NCI-H1092 (cell line): ENCODE measurements at regions not wholly inside any gene's neighbourhood (a gene's known extent, or its start where the extent isn't known, plus 50 kb on each side); places are given as distances from the start of the nearest gene placed in this dataset.

Experiments
- DNase-seq: peaks from one replicate; lab custom pipeline; 2025; lab: John Stamatoyannopoulos, UW

DNA sequence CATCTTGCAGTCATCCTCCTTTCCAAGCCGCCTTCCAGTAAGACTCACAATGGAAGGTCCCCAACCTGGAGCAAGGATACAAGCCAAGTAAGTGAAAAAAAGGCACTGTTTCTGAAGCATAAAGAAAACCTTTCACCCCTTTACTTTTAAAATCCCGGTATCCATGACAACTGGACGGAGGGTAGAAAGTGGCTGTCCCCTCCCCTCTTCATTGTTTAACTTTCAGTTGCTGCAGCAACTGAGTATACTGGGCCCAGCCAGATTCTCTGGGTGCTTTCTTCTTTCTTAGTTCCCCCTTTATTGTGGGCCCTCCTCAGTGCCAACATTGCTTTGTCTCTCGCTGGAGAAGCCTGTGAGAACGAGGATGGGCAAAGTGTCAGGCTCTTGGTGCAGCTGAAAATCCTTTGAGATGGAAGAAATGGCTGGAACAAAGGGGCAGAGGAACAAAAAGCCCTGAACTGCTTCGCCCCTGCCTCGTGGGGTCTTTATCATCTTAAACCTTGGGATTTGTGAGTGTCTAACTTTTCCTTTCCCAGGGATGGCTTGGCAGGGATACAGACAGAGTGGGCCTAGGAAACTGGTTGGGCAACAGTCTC, 224.0 kb upstream of the RGMA start:
- DNase-seq, result no peak

DNA sequence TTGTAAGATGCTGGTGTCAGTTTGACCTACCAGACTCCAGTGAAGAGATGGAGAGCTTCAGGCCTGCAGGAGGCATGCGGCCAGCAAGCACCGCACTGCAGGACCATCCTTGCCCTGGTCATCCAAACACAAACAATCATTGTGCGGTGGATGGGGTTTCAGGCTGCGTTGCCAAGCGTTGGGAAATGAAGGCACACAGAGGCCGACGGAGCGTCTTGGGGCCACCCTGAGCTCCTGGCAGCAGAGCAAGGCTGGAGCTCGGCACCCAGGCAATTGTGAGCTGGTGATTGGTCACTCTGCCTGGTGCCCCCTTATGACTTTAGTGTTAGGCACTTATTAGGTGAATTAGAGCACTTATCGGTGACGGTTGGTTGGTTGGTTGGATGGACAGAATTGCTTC, 222.6 kb upstream of the RGMA start:
- no peak for DNase-seq

DNA sequence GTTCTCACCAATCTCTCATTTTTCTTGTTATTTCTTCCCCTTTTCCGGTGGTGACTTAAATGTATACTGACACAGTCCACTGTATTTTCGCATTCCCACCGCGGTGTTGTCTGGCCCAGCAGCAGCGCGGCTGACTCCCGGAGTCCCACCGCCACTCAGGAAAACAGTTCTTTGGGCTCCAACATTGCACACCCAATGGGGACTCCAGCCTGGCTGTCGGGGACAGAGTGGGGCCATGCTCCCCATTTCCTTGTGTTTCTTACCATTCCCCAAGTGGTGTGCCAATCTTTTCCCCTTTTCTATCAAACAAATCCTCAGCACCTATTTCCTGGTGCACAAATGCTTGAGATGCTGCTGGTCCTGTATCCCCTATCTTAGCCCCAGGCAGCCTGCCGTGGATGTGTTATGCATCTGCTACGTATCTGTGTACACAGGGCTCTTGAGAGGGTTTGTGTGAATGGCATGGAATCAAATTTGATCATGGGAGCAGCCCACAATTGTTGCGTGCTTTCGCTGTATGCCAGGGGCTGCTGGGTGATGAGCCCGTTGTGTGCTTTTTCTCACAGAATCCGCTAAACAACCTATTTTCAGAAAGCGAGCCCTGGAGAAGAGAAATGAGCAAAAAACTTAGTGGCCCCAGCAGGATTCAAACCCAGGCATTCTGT, 219.1 kb upstream of the RGMA start:
- DNase-seq, result peak; percentile 21

DNA sequence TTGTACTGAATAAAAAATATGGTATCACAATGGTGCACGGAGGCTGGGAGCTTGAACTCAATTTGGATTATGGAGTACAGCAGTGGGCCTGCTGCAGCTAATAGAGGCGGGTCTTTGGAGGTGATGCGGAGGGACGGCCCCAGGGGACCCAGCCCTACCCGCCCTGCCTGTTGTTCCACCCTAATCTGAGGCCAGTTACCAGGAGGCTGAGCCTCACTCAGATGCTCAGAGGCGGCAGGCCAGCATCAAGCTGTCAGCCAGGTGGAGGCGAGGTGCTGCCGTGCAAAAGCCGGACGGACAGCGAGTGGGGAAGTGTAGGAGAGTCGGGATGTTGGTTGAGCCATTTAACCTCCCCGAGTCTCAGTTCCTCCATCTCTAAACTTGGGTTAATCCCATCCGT, 218.5 kb upstream of the RGMA start:
- no peak for DNase-seq

DNA sequence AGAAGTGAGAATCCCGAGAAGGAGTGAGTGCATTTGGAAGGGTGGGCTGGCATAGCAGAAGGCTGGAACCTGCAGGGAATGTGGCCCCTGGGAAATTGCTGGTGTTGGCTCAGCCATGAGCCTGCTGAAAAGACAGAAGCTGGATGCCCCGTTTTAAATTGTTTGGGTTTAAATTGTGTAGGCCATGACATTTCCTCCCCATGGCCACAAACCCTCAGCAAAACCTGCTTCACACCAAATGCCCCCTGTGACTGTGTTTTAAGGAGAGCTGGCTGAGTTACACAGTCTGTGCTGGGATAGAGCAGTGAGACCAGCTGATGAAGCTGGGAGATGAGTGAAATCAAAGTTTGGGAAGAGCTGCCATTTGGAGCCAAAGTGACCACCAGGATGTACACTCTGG, 216.3 kb upstream of the RGMA start:
- DNase-seq, result no peak

DNA sequence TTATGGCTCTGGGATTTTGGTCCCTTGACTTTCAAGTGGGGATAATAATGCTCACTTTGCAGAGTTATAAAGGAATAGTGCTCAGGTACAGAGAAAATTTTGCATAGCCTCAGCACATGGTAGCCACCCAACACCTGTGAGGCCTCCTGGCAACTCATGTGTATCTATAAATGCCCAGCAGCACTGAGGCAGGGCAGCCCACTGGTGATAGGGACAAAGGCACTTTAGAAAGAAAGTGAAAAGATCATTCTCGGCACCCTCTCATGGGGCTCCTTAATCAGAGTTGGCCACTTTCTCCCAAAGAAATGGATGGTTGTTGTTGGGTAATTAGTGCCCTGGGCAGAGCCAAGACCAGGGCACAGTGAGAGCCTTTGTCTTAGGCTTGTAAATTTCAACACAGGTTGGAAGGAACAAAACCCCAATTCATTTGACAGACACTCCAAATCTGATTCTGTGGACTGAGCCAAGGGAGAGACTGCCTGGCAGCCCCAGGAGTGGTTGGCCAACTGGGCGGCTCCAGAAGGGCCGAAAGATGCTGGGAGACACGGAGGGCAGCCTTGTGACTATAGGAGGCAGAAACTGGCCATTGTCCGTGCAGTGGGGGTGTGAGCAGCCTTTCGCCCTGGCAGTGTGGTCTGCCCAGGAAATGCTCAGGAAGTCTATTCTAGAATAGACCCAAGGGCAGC, 213.2 kb upstream of the RGMA start:
- no peak for DNase-seq

DNA sequence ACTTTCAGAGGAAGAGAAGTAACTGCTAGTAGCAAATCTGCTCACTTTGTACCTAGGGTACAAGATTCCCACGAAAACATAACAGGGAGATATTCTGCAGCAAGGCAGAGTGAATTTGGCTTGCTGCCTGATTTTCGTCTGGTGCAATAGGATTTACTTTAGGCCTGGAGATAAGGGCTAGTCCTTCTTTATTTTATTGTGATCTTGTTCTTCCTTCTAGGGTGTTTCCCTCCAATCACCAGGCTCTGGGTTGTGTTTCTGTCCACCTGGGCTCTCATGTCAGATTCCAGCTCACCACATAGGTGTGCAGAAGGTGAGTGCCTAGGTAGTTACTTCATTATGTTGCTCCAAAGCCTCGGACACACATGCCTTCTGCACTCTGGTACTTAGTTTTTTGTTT, 211.8 kb upstream of the RGMA start:
- no peak for DNase-seq

DNA sequence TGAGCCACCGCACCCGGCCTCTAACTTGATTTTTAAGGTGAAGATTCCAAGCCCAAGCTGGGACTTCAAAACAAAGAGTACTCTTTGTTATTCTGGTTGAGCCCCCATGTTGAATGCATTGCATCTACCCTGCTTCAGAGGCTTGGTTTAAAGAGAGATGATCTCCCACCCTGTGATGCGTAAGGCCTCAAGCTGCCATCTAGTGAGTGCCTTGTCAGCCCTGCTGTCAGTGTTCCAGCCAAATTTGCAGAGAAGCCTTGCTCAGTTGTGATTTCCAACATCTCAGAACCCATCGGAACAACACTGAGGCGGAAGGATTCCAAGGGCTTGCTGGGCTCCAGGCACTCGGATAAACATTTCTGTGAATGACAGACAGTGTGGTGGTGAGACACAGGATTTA, 210.7 kb upstream of the RGMA start:
- DNase-seq, result no peak

DNA sequence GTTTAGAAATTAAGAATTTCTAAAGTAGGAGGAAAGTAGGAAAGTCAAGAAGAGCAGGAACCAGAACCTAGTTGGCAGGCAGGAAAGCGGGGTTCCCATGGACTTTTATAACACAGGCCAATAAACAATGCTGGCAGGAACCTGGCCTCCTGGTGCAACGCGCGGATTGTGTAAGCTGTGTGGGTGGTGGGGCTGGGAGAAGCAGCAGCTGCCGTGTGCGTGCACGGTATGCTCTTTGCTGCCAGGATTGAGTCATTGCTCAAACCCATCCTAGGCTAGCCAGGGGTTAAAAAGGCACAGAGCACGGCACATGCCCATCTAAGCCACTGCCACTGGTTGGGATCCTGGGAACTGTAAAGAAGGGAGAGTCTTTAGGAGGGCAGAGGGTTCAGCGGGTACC, 209.9 kb upstream of the RGMA start:
- no peak for DNase-seq

DNA sequence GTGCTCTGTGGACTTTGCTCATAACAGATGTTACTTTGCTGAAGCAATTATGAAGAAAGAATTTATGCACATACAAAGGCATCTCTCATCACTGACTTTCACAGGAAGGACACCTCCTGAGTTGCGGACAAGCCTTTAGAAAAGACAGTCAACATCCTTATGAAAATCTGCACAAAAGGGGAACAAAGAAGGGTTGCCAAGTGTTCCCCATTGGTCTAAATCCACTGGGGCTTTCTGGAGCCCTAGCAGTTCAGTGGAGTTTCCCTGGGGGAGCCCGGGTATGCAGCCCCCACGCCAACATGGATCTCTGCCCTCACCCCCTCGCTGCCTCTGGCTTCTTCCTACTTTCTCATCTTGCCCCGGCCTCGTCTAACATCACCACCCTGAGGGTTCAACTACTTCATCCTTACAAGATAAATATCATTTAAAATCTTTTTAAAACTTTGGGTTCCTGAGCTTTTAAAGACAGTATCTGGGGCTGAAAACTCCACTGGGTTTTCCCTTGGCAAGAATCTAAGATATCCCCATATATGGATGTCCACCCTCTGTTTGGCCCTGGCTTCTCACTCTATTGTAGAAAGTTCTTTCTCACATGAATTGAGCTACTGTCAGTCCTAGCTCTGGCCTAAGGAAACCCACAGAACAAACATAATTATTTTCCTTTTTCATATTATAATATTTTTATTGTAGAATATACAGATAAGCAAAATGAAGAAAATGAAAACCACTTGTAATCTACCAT, 207.9 kb upstream of the RGMA start:
- DNase-seq, result no peak

DNA sequence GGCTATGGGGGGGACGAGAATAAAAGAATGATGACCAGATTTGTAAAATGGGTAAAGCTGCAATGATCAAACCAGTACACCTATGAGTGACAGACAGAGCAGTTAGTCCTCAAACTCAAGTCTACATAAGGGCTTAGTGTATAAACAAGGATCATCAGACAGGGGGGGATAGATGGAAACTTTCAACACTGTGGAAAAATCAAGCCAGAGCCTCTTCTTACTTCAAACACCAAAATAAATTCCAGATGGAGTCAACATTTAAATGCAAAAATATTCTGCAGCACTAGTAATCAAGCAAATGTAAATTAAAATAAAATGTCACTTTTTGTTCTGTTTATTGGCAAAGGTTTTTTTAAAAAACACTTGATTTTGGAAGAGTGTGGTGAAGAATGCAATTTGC, 205.9 kb upstream of the RGMA start:
- no peak for DNase-seq

DNA sequence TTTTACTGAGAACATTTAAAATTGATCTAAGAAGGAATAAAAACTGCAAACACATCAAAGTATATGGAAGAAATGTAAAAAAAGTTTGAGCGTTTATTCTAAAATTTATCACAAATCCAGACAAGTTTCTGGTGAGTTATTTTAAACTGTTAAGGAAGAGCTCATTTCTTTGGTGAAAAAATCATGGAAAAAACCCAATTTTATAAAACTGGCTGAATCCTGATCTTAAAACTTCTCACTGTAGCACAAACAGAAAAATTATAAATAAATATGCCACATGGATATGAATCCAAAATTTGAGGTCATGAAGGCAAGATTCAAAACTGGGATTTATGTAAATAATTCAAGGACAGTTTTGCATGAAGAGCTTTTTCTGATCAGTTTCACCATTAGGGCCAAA, 205.1 kb upstream of the RGMA start:
- no peak for DNase-seq

DNA sequence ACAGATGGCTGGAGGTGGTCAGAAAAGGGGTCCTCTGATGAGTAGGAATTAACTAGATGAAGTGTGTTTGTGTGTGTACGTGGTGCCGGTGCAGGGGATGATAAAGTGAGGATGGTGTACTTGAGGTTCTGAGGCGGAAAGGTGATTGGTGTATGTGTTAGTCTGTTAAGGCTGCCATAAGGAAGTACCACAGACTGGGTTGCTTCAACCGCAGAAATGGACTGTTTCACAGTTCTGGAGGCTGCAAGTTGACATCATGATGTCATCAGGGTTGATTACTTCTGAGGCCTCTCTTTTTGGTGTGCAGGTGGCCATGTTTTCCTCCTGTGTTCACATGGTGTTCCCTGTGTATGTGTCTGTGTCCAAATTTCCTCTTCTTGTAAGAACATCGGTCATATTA, 202.4 kb upstream of the RGMA start:
- DNase-seq, result no peak

DNA sequence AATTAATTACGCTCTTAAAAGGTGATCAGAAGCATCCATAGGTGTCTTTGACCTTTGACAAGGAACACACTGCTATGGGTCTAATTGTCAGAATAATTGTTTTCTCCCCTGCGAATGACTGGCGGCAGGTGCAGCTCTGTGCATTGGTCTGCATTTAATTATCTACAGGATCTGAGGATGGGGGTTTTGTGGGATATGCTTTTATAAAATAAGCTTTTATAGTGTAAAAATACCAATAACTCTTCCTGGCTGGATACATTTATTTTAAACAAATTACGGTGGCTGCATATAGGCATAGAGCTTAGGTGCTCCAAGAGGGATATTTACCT, 201.6 kb upstream of the RGMA start:
- DNase-seq, result no peak

DNA sequence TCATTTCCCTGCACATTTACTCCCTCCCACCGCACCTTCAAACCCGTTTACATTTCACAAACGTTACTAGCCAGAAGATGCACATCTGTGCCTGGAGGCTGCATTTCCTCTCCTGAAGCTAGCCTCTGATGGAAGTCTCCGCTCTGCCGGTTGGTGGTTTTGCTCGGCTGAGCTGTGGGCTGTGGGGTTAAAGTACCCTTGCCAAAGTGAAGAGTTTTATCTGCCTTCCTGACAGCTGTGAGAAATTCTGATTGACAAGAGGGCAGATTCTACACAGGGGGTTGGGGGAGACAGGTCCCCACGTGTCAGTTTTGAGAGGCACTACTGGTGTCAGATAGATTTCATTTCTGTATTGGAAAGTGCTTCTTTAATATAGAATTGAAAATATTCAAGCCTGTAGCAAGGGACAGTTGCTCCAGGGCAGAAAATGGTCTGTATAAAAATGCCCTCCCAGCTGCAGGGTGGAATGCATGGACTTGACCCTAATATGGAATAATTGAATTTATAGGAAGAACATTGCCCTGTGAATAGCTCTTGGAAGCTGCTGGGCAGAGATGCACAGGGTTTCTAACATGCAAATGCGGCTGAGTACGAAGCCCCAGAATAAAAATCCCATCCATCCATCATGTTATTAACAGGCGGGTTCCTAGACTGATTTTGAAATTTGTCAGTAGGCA, 201.1 kb upstream of the RGMA start:
- no peak for DNase-seq

DNA sequence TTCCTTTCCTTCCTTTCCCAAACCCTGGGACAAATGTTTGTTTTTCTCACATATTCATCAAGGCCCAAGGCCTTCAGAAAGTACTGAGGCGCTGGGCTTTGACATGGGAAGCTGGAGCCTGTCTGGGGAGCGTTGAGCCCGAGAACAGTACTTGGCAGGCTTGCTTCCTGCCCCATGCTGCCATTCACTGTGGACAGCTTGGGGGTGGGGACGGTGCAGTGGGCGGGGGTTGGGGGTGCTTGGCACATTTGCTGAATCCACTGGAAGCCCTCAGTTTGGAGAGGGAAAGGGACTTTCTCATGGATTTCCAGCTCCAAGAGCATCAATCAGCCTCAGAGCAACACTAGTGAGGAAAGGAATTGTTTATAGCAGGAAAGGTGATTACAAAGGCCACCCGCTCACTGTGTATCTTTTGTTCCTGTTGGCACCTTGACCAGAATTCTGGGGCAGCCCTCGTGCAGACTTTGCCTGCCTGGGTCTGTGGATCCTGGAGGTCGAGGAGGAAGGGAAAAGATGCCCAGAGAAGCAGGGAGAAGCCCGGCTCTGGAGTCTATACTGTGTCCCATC, 199.8 kb upstream of the RGMA start:
- no peak for DNase-seq

DNA sequence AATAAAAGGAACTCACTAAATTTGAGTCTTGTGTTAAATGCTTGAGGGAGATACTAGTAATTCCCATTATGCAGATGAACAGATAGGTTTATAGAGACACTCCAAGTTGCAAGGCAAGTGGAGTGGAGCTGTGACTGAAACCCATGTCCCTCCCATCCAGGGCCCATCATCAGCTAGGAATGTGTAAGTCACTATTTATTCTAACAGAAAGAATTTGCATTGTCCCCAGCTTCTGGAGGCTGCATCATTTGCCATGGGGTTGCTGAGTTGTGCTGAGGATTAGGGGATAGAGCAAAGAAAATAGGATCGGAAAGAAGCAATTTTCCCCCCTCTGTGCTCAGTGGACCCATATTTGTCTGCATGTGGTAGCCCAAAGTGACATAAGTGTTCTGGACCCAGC, 197.4 kb upstream of the RGMA start:
- DNase-seq, result no peak

DNA sequence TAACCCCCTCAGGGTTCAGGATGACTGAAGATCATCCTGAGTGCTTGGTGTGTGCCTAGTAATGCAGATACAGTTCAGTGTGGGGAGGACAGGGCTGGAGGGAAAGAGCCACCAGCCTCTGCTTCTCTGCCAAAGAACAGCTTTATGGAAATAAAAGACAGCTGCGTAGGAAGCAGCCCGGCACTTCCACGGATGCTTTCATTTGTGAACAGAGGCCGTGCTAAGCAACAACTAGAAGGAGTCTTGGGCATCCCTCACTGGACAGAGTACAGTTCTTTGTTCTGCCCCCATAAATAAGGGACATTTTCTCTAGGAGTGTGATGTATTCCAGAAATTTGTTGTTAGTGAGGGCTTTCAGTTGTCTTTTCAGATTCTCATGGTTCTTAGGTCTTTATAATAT, 194.8 kb upstream of the RGMA start:
- DNase-seq, result no peak

DNA sequence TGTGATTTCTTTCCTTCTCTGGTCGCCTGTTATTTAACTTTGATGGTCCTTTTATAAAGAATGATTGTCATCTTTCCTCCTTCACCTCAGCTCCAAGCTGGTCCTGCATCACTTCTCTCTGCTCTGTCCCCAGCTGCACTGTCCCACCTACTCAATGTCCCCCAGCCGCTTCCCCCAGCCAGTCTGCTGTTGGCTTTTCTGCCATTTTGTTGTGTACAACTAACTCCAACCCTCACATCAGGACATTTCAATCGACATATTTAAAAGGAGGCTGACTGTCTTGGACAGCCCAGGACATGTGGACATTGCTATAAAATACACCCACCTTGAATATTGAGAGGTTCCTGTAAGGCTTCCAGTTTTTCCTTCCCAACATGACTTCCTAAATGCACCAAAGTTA, 193.8 kb upstream of the RGMA start:
- DNase-seq, result no peak

DNA sequence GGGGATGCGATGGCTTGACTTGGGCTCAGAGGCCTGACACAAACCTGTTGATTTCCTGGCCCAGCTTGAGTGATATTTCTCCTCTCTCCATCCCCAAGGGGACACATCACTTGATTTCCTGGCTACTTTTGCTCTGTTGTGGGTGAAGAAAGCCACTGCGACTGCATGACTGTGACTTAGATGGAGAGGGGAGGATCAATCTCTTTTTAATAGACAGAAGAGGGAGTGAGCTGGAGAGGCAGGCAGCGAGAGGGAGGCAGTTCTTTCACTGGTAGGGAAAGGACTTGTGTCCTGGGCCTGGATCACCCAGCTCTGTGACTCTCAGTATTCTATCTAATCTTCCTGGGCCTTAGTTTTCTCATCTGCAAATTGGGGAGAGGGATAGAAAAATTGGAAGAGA, 189.8 kb upstream of the RGMA start:
- DNase-seq, result no peak

DNA sequence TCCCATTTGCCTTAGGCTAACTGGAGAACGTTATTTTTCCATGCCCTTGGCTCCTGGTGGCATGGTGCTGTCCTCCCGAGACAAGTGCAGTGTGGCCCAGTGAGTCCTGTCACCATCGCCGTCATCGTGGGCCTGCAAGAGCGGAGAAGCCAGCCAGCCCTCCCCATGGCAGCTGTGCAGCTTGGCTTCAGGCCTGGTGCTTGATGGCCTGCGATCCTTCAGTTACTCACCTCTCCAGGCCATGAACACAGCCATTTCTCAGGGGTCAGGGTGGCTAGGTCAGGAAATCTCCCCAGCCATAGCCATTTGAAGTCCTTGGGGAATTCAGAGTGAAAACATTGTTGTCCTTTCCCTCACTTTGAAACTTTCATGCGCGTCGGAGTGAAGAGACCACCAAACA, 189.0 kb upstream of the RGMA start:
- no peak for DNase-seq

DNA sequence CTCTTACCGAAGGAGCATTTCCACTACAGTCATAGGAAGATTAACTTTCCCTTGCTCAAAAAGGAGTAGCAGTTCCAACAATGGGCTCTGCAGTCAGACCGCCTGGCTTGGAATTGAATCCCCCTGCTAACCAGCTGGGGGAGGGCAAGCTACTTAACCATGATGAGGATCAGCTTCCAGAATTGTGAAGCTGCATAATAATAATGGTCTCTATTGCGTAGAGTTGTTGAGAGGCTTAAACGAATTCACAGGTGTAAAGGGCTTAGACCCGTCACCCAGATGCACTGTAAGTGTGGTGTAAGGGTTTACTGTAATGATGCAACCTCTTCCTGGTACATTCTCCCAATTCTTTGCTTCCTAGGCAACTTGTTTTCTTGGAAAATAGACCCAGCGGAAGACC, 185.2 kb upstream of the RGMA start:
- no peak for DNase-seq
